ENCODE measurements at regions not wholly inside any gene's neighbourhood (a gene's known extent, or its start where the extent isn't known, plus 50 kb on each side); places are given as distances from the start of the nearest gene placed in this dataset.

DNA sequence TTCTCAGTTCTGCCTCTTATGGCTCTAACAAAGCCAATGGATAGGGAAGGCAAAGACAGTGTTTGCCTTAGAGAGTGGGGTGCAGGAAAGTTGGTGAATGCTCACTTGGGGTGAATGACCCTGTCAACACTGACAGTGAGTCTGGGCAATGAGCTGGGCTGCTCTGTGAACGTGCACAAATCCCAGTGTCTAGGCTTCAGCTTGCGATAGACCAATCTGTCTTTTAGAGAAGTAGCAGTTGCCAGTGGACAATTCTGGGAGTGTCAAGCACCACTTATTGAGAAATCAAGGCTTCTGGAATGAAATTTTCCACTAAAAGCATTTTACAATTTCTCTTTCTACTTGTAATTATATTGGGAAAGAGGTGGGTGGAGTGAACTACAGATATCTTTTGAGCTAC is 141.4 kb downstream of the HERPUD2 start:
- TF ChIP-seq POLR2A (IDR thresholded peaks at IDR 0.05; ENCODE audit: low read depth, low read length) (no peak), POLR2AphosphoS5 (IDR thresholded peaks at IDR 0.05; ENCODE audit: low read depth, low read length) (no peak), POU2F2 (IDR thresholded peaks at IDR 0.05; ENCODE audit: low read depth, low read length) (no peak), TAF1 (IDR thresholded peaks at IDR 0.05; ENCODE audit: low read depth, low read length) (no peak)

All from GM12891 (cell line).